A549 (cell line): ENCODE measurements at regions not wholly inside any gene's neighbourhood (a gene's known extent, or its start where the extent isn't known, plus 50 kb on each side); places are given as distances from the start of the nearest gene placed in this dataset.

Experiments
- ATAC-seq, 2 experiments: fragments of 200-7000 bp in 1 of 2; fragments of >200 bp in 1 of 2; cut with Nextera tagmentation in 1 of 2; cut with Tn5 transposase in 1 of 2; 3 replicates each; pipeline versions ENCODE4 v1.8.0 to v1.9.1; 2018 to 2020; ENCODE audit warnings: mild to moderate bottlenecking in 1 of 2, moderate library complexity in 1 of 2
- CTCF ChIA-PET: fragments of 300-600 bp; sonication (Branson Sonifier 250); formaldehyde crosslinking; extraction: SDS; loops from one replicate; lab custom pipeline; 2021; ENCODE audit warnings: antibody characterized with exemption, inconsistent platforms; lab: Yijun Ruan, JAX
- POLR2A ChIA-PET: fragments of 350-600 bp; formaldehyde crosslinking; extraction: SDS; loops from one replicate; lab custom pipeline; 2021; ENCODE audit warnings: antibody characterized with exemption, inconsistent platforms; lab: Yijun Ruan, JAX
- DNase-seq, 2 experiments: peaks; one replicate each; pipeline versions ENCODE4 v3.0.0 to v3.0.0-alpha.2; 2011 to 2016; ENCODE audit warnings: low read depth in 1 of 2, low spot score in 1 of 2
- FAIRE-seq: peaks from 2 replicates; lab custom pipeline; 2011; peaks lifted over from hg19 to GRCh38; lab: Jason Lieb, UNC
- H3K27ac ChIP-seq, 2 experiments: fragments of >200 bp; sonication (Bioruptor Twin); formaldehyde crosslinking; 3 replicates each; pipeline ENCODE4 v1.5.1; 2016 to 2017
- H3K4me1 ChIP-seq: fragments of >200 bp; sonication (Bioruptor Twin); formaldehyde crosslinking; 3 replicates; pipeline ENCODE4 v1.6.1; 2016
- H3K4me2 ChIP-seq: fragments of >200 bp; sonication (Bioruptor Twin); formaldehyde crosslinking; 3 replicates; pipeline ENCODE4 v1.6.1; 2016
- H3K4me3 ChIP-seq: fragments of >200 bp; sonication (Bioruptor Twin); formaldehyde crosslinking; 3 replicates; pipeline ENCODE4 v1.5.1; 2016
- H3K9me3 ChIP-seq: fragments of >200 bp; sonication (Bioruptor Twin); formaldehyde crosslinking; 3 replicates; pipeline ENCODE4 v1.6.1; 2016
- BHLHE40 ChIP-seq: IDR thresholded peaks from 2 replicates; pipeline ENCODE4 v1.6.1; 2012; ENCODE audit warnings: low read depth, low read length, inconsistent platforms
- CBX2 ChIP-seq: fragments of 200-600 bp; sonication (generic); IDR thresholded peaks from 2 replicates; pipeline ENCODE4 v1.6.1; 2016; ENCODE audit warnings: low read depth, mild to moderate bottlenecking, borderline replicate concordance
- CEBPB ChIP-seq, 2 experiments: fragments of >200 bp in 1 of 2; sonication (Bioruptor Twin) in 1 of 2; formaldehyde crosslinking in 1 of 2; IDR thresholded peaks; 2 replicates each; pipeline ENCODE4 v1.6.1; 2012 to 2016
- CHD2 ChIP-seq: fragments of 150-350 bp; IDR thresholded peaks from 2 replicates; pipeline ENCODE4 v1.6.1; 2014; ENCODE audit warnings: low read length; ENCODE audit not compliant: partially characterized antibody
- EHMT2 ChIP-seq: fragments of 200-600 bp; sonication (generic); IDR thresholded peaks from 2 replicates; pipeline ENCODE4 v1.6.1; 2016; ENCODE audit warnings: antibody characterized with exemption, low read depth, mild to moderate bottlenecking, moderate library complexity
- EP300 ChIP-seq, 2 experiments: fragments of >200 bp; sonication (Bioruptor Twin); formaldehyde crosslinking; IDR thresholded peaks; 2 replicates in 1 of 2; 3 replicates in 1 of 2; pipeline ENCODE4 v1.6.1; 2016 to 2017
- FOSL2 ChIP-seq, 2 experiments: fragments of 450-650 bp in 1 of 2; fragments of >200 bp in 1 of 2; sonication (Bioruptor Twin) in 1 of 2; formaldehyde crosslinking; IDR thresholded peaks; 2 replicates each; pipeline versions ENCODE4 v1.5.0 to v1.6.1; 2016 to 2020; ENCODE audit warnings: mild to moderate bottlenecking in 1 of 2, moderate library complexity in 1 of 2
- FOXS1 ChIP-seq: fragments of 250-450 bp; sonication (Bioruptor Pico); IDR thresholded peaks from 2 replicates; pipeline ENCODE4 v1.5.0; 2020; ENCODE audit warnings: mild to moderate bottlenecking, moderate library complexity
- GATA3 ChIP-seq: IDR thresholded peaks from 2 replicates; pipeline ENCODE4 v1.6.1; 2012; ENCODE audit warnings: borderline replicate concordance
- HEYL ChIP-seq: fragments of 250-450 bp; sonication (Bioruptor Pico); IDR thresholded peaks from 2 replicates; pipeline ENCODE4 v1.8.0; 2021; ENCODE audit warnings: mild to moderate bottlenecking, moderate library complexity
- HOXA7 ChIP-seq: fragments of 250-450 bp; sonication (Bioruptor Pico); IDR thresholded peaks from 2 replicates; pipeline ENCODE4 v1.5.0; 2020; ENCODE audit warnings: mild to moderate bottlenecking, moderate library complexity
- HOXB13 ChIP-seq: fragments of 250-450 bp; sonication (Bioruptor Pico); IDR thresholded peaks from 2 replicates; pipeline ENCODE4 v1.5.0; 2020; ENCODE audit warnings: low read depth, mild to moderate bottlenecking, moderate library complexity
- MAFK ChIP-seq: fragments of 450-650 bp; IDR thresholded peaks from 2 replicates; pipeline ENCODE4 v1.6.1; 2014; ENCODE audit not compliant: partially characterized antibody
- MYC ChIP-seq: IDR thresholded peaks from 2 replicates; pipeline ENCODE4 v1.6.1; 2012; ENCODE audit warnings: mild to moderate bottlenecking, inconsistent platforms, low read length, improper control_type of control experiment, borderline replicate concordance
- NPAS2 ChIP-seq: fragments of 250-450 bp; sonication (Bioruptor Pico); IDR thresholded peaks from 2 replicates; pipeline ENCODE4 v1.8.0; 2022; ENCODE audit warnings: mild to moderate bottlenecking, moderate library complexity, borderline replicate concordance
- POLR2AphosphoS2 ChIP-seq: conservative IDR thresholded peaks from 2 replicates; pipeline ENCODE4 v1.6.1; 2012; ENCODE audit warnings: low read length, improper control_type of control experiment, inconsistent platforms
- RAD21 ChIP-seq, 2 experiments: fragments of >200 bp in 1 of 2; sonication (Bioruptor Twin) in 1 of 2; formaldehyde crosslinking in 1 of 2; IDR thresholded peaks in 1 of 2; conservative IDR thresholded peaks in 1 of 2; 2 replicates in 1 of 2; 3 replicates in 1 of 2; pipeline ENCODE4 v1.6.1; 2012 to 2018; ENCODE audit warnings: inconsistent platforms in 1 of 2
- RCOR1 ChIP-seq: fragments of 150-350 bp; IDR thresholded peaks from 2 replicates; pipeline ENCODE4 v1.6.1; 2014; ENCODE audit warnings: antibody characterized with exemption, low read length, low read depth
- SMC3 ChIP-seq: fragments of >200 bp; sonication (Bioruptor Twin); formaldehyde crosslinking; IDR thresholded peaks from 3 replicates; pipeline ENCODE4 v1.6.1; 2018; ENCODE audit warnings: inconsistent platforms
- ZFP36 ChIP-seq: fragments of 450-650 bp; IDR thresholded peaks from 2 replicates; pipeline ENCODE4 v1.6.1; 2014; ENCODE audit warnings: borderline replicate concordance; ENCODE audit not compliant: partially characterized antibody
- ZNF302 ChIP-seq: fragments of 250-450 bp; sonication (Bioruptor Pico); IDR thresholded peaks from 2 replicates; pipeline ENCODE4 v1.9.0; 2021; ENCODE audit warnings: inconsistent platforms, mild to moderate bottlenecking, moderate library complexity
- ZSCAN20 ChIP-seq: fragments of 250-450 bp; sonication (Bioruptor Pico); IDR thresholded peaks from 2 replicates; pipeline ENCODE4 v1.8.0; 2022; ENCODE audit warnings: mild to moderate bottlenecking, moderate library complexity
- WGBS: methylation state at CpG from one replicate; pipeline ENCODE4 v1.1.6; 2017; ENCODE audit errors: missing lambda C conversion rate; 5-methylcytosine and 5-hydroxymethylcytosine counted together
- TF ChIP-seq, protein P1 (sequence below): fragments of 250-450 bp; sonication (Bioruptor Pico); IDR thresholded peaks from 2 replicates; pipeline ENCODE4 v1.5.0; 2021; ENCODE audit warnings: mild to moderate bottlenecking, moderate library complexity, borderline replicate concordance
- TF ChIP-seq, protein P2 (sequence below): IDR thresholded peaks from 2 replicates; pipeline ENCODE4 v1.6.1; 2012
- TF ChIP-seq, protein P3 (sequence below): fragments of 450-650 bp; IDR thresholded peaks from 2 replicates; pipeline ENCODE4 v1.6.1; 2014; ENCODE audit warnings: antibody characterized with exemption
- TF ChIP-seq, protein P4 (sequence below): fragments of 150-350 bp; IDR thresholded peaks from 2 replicates; pipeline ENCODE4 v1.6.1; 2014; ENCODE audit warnings: low read depth, mild to moderate bottlenecking, low read length

DNA sequence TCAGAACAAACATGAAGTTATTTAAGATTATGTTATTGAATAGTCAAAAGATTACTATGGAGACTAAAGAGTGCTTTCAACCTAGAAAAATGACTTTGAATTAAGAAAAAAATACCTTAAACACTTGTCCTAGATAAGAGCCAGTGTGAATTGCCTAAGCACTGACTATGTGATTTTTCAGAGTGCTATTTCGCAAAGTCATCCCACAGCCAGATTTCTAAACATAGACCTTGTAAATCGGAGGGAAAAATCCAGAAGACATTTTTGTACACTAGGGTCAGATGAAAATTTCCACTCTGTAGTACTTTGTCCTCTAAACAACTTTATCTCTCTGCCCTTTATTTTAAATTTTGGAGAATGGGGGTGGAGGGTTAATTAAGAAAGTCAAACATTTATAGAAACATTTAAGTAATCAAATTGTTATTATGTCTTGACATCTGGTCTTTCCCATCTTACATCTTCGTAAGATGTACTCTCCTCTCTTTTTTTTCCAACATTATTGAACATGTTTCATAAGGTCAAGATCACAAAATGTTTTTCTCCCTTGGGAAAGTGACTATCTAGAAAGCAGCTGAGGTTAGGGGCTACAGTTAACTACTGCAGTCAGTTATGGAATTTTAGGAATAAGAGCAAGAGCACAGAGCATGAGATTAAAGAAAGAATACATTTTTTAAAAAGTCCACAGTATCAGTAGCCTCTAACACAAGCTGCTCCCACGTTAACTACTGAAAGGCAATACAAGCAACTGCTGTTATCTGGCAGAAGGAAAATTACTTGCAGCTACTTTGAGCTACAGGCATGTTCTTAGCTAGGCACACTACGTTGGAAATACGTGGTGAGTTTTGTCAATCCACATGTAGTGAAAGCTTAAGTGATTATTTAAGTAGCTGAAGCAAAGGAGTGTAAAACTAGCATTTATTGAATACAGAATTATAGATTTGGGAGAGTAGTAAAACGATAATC is 648.5 kb downstream of the HTR1B start:
- TF ChIP-seq HEYL (CRISPR knock-in tag) (no peak), POLR2AphosphoS2 (no peak), ZNF302 (CRISPR knock-in tag) (no peak), SMC3 (no peak), FOXS1 (CRISPR knock-in tag) (no peak), EP300 (IDR thresholded peaks at IDR 0.05) (no peak), FOSL2 (IDR thresholded peaks at IDR 0.05) (no peak), FOSL2 (CRISPR knock-in tag; IDR thresholded peaks at IDR 0.05) (no peak)
- 10% methylated on average over 7 of the region's 7 CpGs for WGBS
- DNase-seq (no peak), ATAC-seq (no peak), FAIRE-seq (no peak)
- ChIA-PET CTCF (no interaction called here), POLR2A (no interaction called here)
- Histone ChIP-seq H3K4me3 (no peak overlapping the region), H3K4me2 (no peak overlapping the region), H3K9me3 (no peaks in the 10 kb centered on the region), H3K4me1 (no peaks in the 10 kb centered on the region), H3K27ac (no peak overlapping the region)

DNA sequence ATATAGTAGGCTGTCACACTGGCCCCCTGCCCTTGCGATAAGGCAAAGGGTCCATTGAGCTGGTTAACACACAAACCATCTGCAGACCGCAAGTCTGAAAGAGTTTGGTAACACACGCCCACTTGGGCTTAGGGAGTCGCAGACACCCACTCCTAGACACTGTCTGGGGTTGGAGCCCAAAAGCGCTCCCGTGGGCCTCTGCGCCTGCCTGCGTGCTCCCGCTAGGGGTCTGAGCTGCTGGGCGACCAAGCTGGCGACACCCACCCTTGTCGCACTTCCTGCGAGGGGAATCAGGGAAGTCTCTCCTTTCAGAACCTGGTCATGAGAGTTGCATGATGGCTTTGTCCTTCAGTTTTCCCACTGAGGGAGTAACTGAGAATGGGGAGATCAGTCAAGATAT is 653.0 kb downstream of the HTR1B start:
- WGBS: 83% methylated on average over 3 of the region's 13 CpGs
- H3K9me3 ChIP-seq: no peaks in the 10 kb centered on the region
- DNase-seq (no peak), ATAC-seq (no peak), FAIRE-seq (no peak)
- H3K4me1 ChIP-seq: no peaks in the 10 kb centered on the region
- no peak overlapping the region for H3K4me2 ChIP-seq
- CTCF ChIA-PET: no interaction called here
- no peak overlapping the region for H3K4me3 ChIP-seq
- H3K27ac ChIP-seq: no peak overlapping the region
- TF ChIP-seq NPAS2 (CRISPR knock-in tag) (no peak), FOXS1 (CRISPR knock-in tag) (no peak), RAD21 (conservative IDR thresholded peaks at IDR 0.05 in 1 of 2, IDR thresholded peaks at IDR 0.05 in 1 of 2) (no peak)
- TF ChIP-seq, protein P1, sequence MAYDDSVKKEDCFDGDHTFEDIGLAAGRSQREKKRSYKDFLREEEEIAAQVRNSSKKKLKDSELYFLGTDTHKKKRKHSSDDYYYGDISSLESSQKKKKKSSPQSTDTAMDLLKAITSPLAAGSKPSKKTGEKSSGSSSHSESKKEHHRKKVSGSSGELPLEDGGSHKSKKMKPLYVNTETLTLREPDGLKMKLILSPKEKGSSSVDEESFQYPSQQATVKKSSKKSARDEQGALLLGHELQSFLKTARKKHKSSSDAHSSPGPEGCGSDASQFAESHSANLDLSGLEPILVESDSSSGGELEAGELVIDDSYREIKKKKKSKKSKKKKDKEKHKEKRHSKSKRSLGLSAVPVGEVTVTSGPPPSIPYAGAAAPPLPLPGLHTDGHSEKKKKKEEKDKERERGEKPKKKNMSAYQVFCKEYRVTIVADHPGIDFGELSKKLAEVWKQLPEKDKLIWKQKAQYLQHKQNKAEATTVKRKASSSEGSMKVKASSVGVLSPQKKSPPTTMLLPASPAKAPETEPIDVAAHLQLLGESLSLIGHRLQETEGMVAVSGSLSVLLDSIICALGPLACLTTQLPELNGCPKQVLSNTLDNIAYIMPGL: no peak
- POLR2A ChIA-PET: no interaction called here

DNA sequence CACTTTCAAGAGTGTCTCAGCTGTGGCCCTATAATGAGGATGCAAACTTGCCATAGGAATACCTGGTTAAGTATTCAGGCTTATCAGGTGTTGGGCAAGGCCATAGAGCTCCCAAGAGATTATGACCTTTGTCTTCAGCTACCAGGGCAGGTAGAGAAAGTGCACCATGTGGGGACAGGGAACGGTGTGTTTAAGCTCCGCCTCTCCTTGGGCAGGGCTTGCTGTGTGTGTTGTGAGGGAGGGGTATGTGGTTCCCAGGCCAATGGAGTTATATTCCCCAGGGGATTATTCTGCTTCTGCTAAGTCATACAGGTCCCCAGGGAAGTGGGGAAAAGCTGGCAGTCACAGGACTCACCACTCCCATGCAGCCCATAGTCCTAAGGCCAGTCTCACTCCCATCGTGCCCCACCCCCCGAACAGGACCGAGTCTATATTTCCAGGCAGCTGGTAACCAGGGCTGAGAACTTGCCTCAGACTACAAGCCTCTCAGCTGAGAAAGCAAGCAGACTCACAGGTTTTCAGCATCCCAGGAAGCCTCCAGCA is 660.2 kb downstream of the HTR1B start:
- Histone ChIP-seq H3K4me1 (no peaks in the 10 kb centered on the region), H3K4me2 (no peak overlapping the region), H3K27ac (no peak overlapping the region), H3K9me3 (no peaks in the 10 kb centered on the region), H3K4me3 (no peak overlapping the region)
- ChIA-PET CTCF (no interaction called here), POLR2A (no interaction called here)
- TF ChIP-seq CBX2 (no peak), CEBPB (IDR thresholded peaks at IDR 0.05) (no peak), MAFK (no peak), HOXA7 (no peak), FOSL2 (IDR thresholded peaks at IDR 0.05) (no peak), FOSL2 (CRISPR knock-in tag; IDR thresholded peaks at IDR 0.05) (no peak), RCOR1 (no peak), BHLHE40 (no peak), HOXB13 (CRISPR knock-in tag) (no peak), ZFP36 (no peak), MYC (no peak), ZSCAN20 (CRISPR knock-in tag) (no peak), EHMT2 (no peak), GATA3 (no peak), CHD2 (no peak)
- TF ChIP-seq, protein P2, sequence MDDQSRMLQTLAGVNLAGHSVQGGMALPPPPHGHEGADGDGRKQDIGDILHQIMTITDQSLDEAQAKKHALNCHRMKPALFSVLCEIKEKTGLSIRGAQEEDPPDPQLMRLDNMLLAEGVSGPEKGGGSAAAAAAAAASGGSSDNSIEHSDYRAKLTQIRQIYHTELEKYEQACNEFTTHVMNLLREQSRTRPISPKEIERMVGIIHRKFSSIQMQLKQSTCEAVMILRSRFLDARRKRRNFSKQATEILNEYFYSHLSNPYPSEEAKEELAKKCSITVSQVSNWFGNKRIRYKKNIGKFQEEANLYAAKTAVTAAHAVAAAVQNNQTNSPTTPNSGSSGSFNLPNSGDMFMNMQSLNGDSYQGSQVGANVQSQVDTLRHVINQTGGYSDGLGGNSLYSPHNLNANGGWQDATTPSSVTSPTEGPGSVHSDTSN: no peak
- TF ChIP-seq, protein P3, sequence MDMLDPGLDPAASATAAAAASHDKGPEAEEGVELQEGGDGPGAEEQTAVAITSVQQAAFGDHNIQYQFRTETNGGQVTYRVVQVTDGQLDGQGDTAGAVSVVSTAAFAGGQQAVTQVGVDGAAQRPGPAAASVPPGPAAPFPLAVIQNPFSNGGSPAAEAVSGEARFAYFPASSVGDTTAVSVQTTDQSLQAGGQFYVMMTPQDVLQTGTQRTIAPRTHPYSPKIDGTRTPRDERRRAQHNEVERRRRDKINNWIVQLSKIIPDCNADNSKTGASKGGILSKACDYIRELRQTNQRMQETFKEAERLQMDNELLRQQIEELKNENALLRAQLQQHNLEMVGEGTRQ: no peak
- TF ChIP-seq, protein P4, sequence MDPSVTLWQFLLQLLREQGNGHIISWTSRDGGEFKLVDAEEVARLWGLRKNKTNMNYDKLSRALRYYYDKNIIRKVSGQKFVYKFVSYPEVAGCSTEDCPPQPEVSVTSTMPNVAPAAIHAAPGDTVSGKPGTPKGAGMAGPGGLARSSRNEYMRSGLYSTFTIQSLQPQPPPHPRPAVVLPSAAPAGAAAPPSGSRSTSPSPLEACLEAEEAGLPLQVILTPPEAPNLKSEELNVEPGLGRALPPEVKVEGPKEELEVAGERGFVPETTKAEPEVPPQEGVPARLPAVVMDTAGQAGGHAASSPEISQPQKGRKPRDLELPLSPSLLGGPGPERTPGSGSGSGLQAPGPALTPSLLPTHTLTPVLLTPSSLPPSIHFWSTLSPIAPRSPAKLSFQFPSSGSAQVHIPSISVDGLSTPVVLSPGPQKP: no peak
- ATAC-seq (no peak), DNase-seq (no peak), FAIRE-seq (no peak)
- WGBS: 70% methylated on average over 4 of the region's 5 CpGs
